Loucy (cell line): ENCODE measurements at regions not wholly inside any gene's neighbourhood (a gene's known extent, or its start where the extent isn't known, plus 50 kb on each side); places are given as distances from the start of the nearest gene placed in this dataset.

Experiments
- CTCF ChIP-seq: fragments of 200-600 bp; sonication (generic); conservative IDR thresholded peaks from 2 replicates; pipeline ENCODE4 v1.5.1; 2014; ENCODE audit warnings: mild to moderate bottlenecking, antibody characterized with exemption, low read length
- EZH2phosphoT487 ChIP-seq: fragments of 200-600 bp; IDR thresholded peaks from 2 replicates; pipeline ENCODE4 v1.6.1; 2018; ENCODE audit warnings: antibody characterized with exemption, mild to moderate bottlenecking, moderate library complexity, borderline replicate concordance

- no peak for TF ChIP-seq CTCF
- TF ChIP-seq EZH2phosphoT487, result no peak
Measured at GRCh38 chr2:225169396-225169795, 127.1 kb upstream of the DOCK10 start.
